AG04450 (cell line): ENCODE measurements at regions not wholly inside any gene's neighbourhood (a gene's known extent, or its start where the extent isn't known, plus 50 kb on each side); places are given as distances from the start of the nearest gene placed in this dataset.

Experiments
- CTCF ChIA-PET: fragments of 300-600, 350-600 bp; formaldehyde crosslinking; extraction: SDS; loops from one replicate; lab custom pipeline; 2022; ENCODE audit warnings: antibody characterized with exemption, inconsistent platforms; lab: Charles Lee
- POLR2A ChIA-PET: fragments of 350-600 bp; formaldehyde crosslinking; extraction: SDS; loops from one replicate; lab custom pipeline; 2021; ENCODE audit warnings: antibody characterized with exemption, inconsistent platforms; lab: Yijun Ruan, JAX
- DNase-seq: peaks from one replicate; pipeline ENCODE4 v3.0.0-alpha.2; 2011; ENCODE audit warnings: low read depth, low spot score
- H3K27ac ChIP-seq: one replicate; pipeline ENCODE4 v1.5.1; 2012; ENCODE audit warnings: low read depth, low read length, control low read depth
- H3K27me3 ChIP-seq: one replicate; pipeline ENCODE4 v1.6.0; 2012; ENCODE audit warnings: low read length; ENCODE audit not compliant: control insufficient read depth, insufficient read depth
- H3K4me3 ChIP-seq: 2 replicates; pipeline ENCODE4 v1.5.1; 2011; ENCODE audit warnings: mild to moderate bottlenecking, low read depth, low read length, control low read depth
- H3K9me3 ChIP-seq: 2 replicates; pipeline ENCODE4 v1.5.1; 2012; ENCODE audit warnings: low read length; ENCODE audit not compliant: control insufficient read depth, insufficient read depth
- CTCF ChIP-seq: IDR thresholded peaks from 2 replicates; pipeline ENCODE4 v1.5.1; 2011; ENCODE audit warnings: low read depth, low read length, control low read depth, inconsistent platforms

DNA sequence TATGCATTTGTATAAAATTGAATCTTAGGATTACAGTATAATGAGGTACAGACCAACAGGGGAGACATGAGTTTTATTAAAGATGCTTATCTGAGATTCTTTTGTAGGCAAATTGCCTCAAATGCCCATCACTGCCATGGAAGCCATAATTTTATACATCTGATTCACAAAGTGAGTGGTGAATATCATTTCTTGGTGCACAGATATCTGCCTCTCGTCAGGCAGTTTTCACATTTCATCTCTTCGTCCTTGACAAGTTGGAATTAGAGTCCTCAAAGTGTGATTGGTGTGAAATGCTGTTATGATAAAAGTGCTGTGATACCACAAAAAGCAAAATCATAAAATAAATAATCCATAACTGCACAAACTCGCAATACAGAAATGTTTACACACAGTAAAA, 1602.8 kb upstream of the DDX18 start:
- H3K27me3 ChIP-seq = no peaks in the 10 kb centered on the region
- POLR2A ChIA-PET = no interaction called here
- no peak overlapping the region for H3K4me3 ChIP-seq
- no peak for DNase-seq
- CTCF ChIA-PET = no interaction called here
- no peak overlapping the region for H3K27ac ChIP-seq
- H3K9me3 ChIP-seq = peaks cover 6% of the 10 kb centered on the region
- TF ChIP-seq CTCF = no peak

DNA sequence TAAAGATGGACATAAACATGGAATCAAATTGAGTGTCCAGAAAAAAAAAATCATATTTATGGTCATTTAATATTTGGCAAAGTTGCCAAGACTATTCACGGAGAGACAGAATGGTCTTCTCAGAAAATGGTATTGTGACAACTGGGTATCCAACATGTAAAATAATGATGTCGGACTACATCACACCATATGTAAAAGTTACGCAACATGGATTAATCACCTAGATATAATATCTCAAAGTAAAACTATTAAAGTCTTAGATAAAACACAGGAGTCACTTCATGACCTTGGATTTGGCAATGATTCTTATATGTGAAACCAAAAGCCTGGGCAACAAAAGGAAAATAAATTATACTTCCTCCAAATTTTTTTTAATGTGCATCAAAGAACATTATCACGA, 1591.7 kb upstream of the DDX18 start:
- ChIA-PET POLR2A (no interaction called here), CTCF (no interaction called here)
- Histone ChIP-seq H3K27ac (no peak overlapping the region), H3K4me3 (no peak overlapping the region), H3K27me3 (no peaks in the 10 kb centered on the region), H3K9me3 (peaks cover 14% of the 10 kb centered on the region)
- TF ChIP-seq CTCF = no peak
- no peak for DNase-seq

- Histone ChIP-seq H3K4me3 (no peak overlapping the region), H3K27me3 (no peaks in the 10 kb centered on the region), H3K9me3 (peaks cover 14% of the 10 kb centered on the region), H3K27ac (no peak overlapping the region)
- no peak for TF ChIP-seq CTCF
- DNase-seq = no peak
- CTCF ChIA-PET = no interaction called here
- POLR2A ChIA-PET = no interaction called here
Measured at GRCh38 chr2:116223912-116224311, 1590.6 kb upstream of the DDX18 start.

DNA sequence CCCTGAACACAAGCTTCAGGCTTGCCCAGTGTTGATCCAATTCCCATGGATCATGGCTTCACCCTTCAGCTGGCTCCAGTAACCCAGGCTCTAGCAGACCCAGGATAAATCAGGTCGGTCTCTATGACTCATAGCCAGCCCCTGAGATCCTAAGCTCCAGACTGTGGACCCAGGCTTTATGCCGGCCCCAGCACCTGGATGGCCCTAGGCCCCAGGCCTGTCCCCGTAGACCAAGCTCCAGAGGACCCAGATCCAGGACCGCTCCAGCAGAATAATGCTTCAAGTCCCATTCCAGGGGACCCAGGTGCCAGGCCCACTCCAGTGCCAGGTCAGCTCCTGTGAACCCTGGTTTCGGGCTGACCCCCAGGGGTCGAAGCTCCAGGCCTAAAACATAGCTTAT, 1589.9 kb upstream of the DDX18 start:
- Histone ChIP-seq H3K27me3 (no peaks in the 10 kb centered on the region), H3K27ac (no peak overlapping the region), H3K4me3 (no peak overlapping the region), H3K9me3 (peaks cover 14% of the 10 kb centered on the region)
- ChIA-PET POLR2A (no interaction called here), CTCF (no interaction called here)
- TF ChIP-seq CTCF = no peak
- no peak for DNase-seq

GRCh38 chr2:116238511-116238910, 1576.0 kb upstream of the DDX18 start:
- Histone ChIP-seq H3K27me3 (no peaks in the 10 kb centered on the region), H3K4me3 (no peak overlapping the region), H3K27ac (no peak overlapping the region), H3K9me3 (0 out of 2 replicates have a peak, but pooled peaks cover 2% of the 10 kb centered on the region)
- TF ChIP-seq CTCF = no peak
- ChIA-PET CTCF (no interaction called here), POLR2A (no interaction called here)
- no peak for DNase-seq
